K562 (cell line): ENCODE measurements at regions not wholly inside any gene's neighbourhood (a gene's known extent, or its start where the extent isn't known, plus 50 kb on each side); places are given as distances from the start of the nearest gene placed in this dataset.

Source experiments
- ARID2 ChIP-seq: fragments of 450-650 bp; IDR thresholded peaks from 2 replicates; pipeline ENCODE4 v1.6.1; 2017; ENCODE audit warnings: antibody characterized with exemption, mild to moderate bottlenecking
- BRD4 ChIP-seq: fragments of 200-600 bp; sonication (generic); IDR thresholded peaks from 2 replicates; pipeline ENCODE4 v1.6.1; 2017; ENCODE audit warnings: inconsistent platforms
- CBFA2T2 ChIP-seq: fragments of 450-650 bp; conservative IDR thresholded peaks from 2 replicates; pipeline ENCODE4 v1.6.1; 2017; ENCODE audit warnings: mild to moderate bottlenecking
- CEBPB ChIP-seq: fragments of 450-650 bp; IDR thresholded peaks from 2 replicates; pipeline ENCODE4 v1.6.1; 2016; ENCODE audit warnings: missing genetic modification characterization, missing compliant biosample characterization
- ID3 ChIP-seq, 2 experiments: fragments of 250-450 bp in 1 of 2; fragments of 450-650 bp in 1 of 2; sonication (Bioruptor Pico) in 1 of 2; IDR thresholded peaks; 2 replicates each; pipeline versions ENCODE4 v1.6.1 to v1.8.0; 2016 to 2021; ENCODE audit warnings: mild to moderate bottlenecking in 2 of 2, moderate library complexity in 2 of 2, missing compliant biosample characterization in 1 of 2, missing genetic modification characterization in 1 of 2
- IRF1 ChIP-seq: sonication (generic); formaldehyde crosslinking; IDR thresholded peaks from 2 replicates; pipeline ENCODE4 v1.8.0; 2022; ENCODE audit warnings: missing genetic modification reagents, mild to moderate bottlenecking, borderline replicate concordance
- MAFK ChIP-seq: IDR thresholded peaks from 2 replicates; pipeline ENCODE4 v1.6.1; 2011; ENCODE audit warnings: low read length, improper control_type of control experiment
- NR2C1 ChIP-seq, 2 experiments: fragments of 450-650 bp; IDR thresholded peaks; 2 replicates each; pipeline ENCODE4 v1.6.1; 2017; ENCODE audit warnings: mild to moderate bottlenecking in 2 of 2, antibody characterized with exemption in 1 of 2, inconsistent platforms in 1 of 2, missing compliant biosample characterization in 1 of 2, missing genetic modification characterization in 1 of 2
- STAT5B ChIP-seq: fragments of 250-450 bp; sonication (Bioruptor Pico); IDR thresholded peaks from 2 replicates; pipeline ENCODE4 v1.8.0; 2021; ENCODE audit warnings: mild to moderate bottlenecking, inconsistent platforms
- XRCC4 ChIP-seq: IDR thresholded peaks from one replicate; pipeline ENCODE4 v1.6.1; 2011; ENCODE audit not compliant: insufficient read depth, insufficient read length; ENCODE audit errors: extremely low read depth
- ZBTB49 ChIP-seq: sonication (generic); formaldehyde crosslinking; IDR thresholded peaks from 2 replicates; pipeline ENCODE4 v1.8.0; 2022; ENCODE audit warnings: missing genetic modification reagents, mild to moderate bottlenecking, borderline replicate concordance
- ZKSCAN3 ChIP-seq: fragments of 250-450 bp; sonication (Bioruptor Pico); IDR thresholded peaks from 2 replicates; pipeline ENCODE4 v1.4.0; 2020

GRCh38 chr6:122872311-122872710, 83.3 kb downstream of the SMPDL3A start (continued):
- TF ChIP-seq ZBTB49 (CRISPR knock-in tag), result no peak
- TF ChIP-seq CEBPB, result no peak
- no peak for TF ChIP-seq NR2C1 (IDR thresholded peaks at IDR 0.05)
- no peak for TF ChIP-seq NR2C1 (tag; IDR thresholded peaks at IDR 0.05)
- TF ChIP-seq IRF1, result no peak
- no peak for TF ChIP-seq STAT5B
- no peak for TF ChIP-seq CBFA2T2
- TF ChIP-seq MAFK, result no peak
- TF ChIP-seq ID3 (CRISPR knock-in tag; IDR thresholded peaks at IDR 0.05), result no peak
- no peak for TF ChIP-seq ID3 (tag; IDR thresholded peaks at IDR 0.05)
- no peak for TF ChIP-seq BRD4
- TF ChIP-seq ZKSCAN3 (CRISPR knock-in tag), result no peak
- TF ChIP-seq ARID2, result no peak
- TF ChIP-seq XRCC4, result no peak
